HG02759 (cell line): ENCODE measurements at regions not wholly inside any gene's neighbourhood (a gene's known extent, or its start where the extent isn't known, plus 50 kb on each side); places are given as distances from the start of the nearest gene placed in this dataset.

Experiments used
- ATAC-seq: cut with Tn5 transposase; IDR thresholded peaks from one replicate; pipeline ENCODE4 v1.9.1; 2021; ENCODE audit warnings: mild to moderate bottlenecking, moderate library complexity; ENCODE audit not compliant: unreplicated experiment

DNA sequence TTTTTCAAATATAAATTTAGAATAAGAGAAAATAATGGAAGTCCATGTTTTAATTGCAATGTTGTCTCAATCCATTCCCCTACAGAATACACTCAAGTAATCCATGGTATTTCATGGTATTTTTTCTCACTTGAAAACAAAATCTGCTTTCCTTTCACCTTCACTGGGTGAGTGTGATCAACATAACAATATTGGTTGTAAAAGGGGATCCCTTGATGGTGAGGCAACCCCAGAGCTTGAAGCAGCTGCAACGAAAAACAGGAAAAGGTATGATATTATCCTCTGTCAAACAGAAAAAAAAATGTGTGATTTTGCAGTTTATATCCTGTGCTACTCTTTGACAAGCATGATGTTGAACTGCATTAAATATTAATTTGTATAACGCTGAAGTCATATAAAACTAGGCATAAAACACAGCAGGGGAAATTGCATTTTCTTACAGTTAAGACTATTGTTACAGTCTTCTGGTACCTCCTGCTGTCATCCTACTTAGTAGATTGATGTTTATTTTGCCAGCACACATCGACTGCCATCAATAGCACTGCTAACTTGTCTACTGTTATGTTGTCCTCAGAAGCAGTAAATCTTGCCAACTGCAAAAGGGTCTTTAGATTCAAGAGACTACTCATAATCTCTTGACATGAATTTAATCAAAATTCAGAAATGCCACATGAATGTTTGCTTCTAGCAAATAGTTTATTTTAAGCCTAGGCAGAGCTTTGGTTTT is 373.1 kb upstream of the MIR17HG start:
- ATAC-seq: no peak

GRCh38 chr13:90979059-90979458 is 368.4 kb upstream of the MIR17HG start:
- no peak for ATAC-seq

DNA sequence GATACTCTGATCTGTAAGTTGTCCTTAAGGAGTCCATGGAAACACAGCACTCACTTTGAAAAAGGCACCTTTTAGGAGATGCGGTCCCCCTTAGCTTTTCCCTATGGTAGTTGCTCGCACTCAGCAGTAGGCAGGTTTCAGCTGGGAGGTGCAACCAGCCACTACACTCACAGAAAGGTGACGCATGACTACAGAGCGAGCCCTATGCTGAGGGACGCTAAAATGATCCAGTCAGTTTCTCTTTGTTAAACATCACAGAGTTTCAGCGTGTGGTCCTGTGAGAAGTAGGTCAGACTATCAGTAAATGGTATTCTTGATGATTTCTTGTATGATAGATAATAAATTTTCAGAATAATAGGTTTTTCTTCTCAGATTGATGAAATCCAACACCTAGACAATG is 362.7 kb upstream of the MIR17HG start:
- no peak for ATAC-seq

DNA sequence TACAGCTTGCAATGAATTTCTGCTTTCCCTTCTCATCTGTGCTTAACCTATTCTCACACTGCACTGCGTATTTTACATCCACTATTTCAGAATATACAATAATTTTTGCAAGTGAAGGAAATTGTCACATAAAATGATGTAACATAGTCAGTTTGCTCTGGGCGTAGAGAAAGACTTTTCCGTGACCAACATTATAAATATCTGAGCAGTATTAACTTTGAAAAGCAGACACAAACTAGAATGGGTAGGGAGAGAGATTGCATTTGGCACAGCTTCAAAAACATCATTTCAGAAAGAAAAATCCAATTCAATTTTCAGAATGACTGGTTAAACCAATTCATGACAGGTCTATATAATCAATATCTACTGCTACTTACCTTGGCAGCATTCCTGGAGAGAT is 352.5 kb upstream of the MIR17HG start:
- no peak for ATAC-seq

DNA sequence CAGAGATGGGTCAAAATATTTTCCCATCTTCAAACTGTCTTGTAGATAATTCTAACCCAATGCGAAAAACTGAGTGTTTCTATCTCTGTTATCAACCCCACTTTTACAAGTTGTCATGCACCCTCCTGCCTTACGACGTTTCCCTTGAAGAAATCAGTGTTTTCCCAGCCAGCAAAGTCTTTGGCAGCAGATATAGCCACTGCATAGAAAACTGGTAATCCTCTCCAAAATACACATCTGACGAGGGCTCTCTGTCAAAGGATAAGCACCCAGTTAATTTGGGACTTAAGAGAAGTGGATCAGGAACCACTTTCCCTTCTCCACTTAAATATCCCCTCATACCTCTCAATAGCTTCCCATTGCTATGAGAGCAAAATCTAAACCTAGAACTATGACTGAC is 351.9 kb upstream of the MIR17HG start:
- ATAC-seq: no peak

DNA sequence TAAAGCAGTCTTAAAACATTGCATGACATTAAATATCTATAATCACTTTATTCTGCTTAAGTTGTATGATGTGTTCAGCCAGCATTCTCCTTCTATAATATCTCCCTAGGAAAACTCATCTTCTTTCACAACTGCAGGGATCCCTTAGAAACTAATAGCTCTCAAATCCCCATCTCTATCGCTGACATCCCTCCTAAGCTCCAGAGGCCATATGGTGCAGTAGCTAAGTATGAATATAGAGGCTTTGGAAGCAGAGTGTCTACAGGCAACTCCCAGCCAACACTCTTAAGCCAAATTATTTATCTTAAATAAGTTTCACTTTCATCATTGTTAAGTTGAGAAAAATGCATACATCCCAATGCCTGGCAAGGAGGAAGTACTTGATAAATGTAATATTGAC is 349.5 kb upstream of the MIR17HG start:
- no peak for ATAC-seq

GRCh38 chr13:90999401-90999800 is 348.1 kb upstream of the MIR17HG start:
- no peak for ATAC-seq

DNA sequence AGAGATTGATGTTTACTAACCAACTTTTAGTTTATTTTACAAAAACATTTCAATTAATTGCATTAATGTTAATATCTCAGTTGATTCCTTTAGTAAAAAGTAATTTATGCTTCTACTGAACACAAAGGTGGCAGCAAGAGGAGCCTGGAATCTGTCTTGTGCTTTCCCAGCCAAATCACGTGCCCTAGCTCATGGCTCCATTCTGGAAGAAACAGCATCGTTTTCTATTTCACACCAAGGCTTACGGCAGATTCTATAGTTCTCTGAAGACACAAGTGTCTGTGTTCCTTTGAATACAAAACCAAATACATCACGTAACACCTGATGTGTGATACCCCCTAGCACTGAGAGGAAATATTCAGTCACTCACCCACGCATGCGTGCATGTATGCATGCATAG is 346.1 kb upstream of the MIR17HG start:
- no peak for ATAC-seq

DNA sequence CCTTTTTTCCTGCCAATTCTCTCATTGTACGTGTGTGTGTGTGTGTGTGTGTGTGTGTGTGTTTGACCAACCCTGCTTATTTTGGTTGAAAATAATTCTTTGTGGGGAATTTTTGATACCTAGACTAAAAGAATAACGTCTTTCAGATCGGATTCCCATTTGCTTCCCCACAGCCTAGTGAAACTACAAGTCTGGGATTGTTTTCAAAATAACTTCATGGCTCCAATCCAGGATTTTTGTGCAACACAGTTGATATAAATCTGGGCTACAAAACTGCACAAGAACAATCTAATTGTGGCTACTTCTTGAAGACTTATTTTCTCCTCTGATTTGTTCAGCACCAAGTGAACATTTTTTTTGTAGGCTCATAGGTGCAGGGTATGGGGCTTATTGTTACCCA is 332.8 kb upstream of the MIR17HG start:
- ATAC-seq: no peak

DNA sequence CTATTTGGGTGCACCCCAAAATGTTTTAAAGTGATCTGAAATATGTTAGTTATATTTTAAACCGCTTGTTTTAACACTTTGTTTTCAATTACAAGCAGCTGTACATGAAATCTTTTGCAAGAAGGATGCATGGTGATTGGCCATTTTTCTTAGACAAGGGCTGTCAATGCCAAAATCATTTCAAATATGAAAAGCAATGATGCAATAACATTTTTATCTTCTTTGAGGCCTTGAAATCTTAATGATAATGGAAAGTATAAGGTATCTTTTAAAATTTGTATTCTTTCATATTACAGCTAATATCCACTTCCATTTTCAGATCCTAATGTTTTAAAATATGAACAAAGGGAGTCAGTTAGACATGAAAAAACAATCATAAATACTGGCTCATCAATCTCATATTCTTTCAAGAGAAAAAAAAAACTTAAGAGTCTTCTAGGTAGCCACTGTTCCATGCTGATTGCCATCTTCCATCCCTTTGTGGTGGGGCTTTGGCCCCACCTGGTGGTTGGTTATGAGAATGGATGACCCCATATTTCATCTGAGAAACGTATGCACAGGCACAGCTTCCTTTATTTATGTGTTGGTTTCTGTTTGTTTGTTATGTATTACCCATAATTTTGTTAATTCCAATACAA is 330.3 kb upstream of the MIR17HG start:
- peak; percentile 99 for ATAC-seq

DNA sequence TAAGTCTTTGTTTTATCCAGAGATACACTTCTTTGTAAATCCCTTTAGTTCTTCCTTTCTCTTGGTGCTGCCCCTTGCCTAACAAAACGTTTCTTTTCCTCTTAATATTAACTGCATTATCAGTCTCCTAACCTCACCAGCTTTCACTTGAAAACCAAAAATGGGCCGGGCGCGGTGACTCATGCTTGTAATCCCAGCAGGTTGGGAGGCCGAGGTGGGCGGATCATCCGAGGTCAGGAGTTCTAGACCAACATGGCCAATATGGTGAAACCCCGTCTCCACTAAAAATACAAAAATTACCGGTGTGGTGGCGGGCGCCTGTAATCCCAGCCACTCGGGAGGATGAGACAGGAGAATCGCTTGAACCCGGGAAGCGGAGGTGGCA is 329.8 kb upstream of the MIR17HG start:
- peak; percentile 30 for ATAC-seq

- no peak for ATAC-seq
Measured at GRCh38 chr13:91020461-91021034, 326.9 kb upstream of the MIR17HG start.

DNA sequence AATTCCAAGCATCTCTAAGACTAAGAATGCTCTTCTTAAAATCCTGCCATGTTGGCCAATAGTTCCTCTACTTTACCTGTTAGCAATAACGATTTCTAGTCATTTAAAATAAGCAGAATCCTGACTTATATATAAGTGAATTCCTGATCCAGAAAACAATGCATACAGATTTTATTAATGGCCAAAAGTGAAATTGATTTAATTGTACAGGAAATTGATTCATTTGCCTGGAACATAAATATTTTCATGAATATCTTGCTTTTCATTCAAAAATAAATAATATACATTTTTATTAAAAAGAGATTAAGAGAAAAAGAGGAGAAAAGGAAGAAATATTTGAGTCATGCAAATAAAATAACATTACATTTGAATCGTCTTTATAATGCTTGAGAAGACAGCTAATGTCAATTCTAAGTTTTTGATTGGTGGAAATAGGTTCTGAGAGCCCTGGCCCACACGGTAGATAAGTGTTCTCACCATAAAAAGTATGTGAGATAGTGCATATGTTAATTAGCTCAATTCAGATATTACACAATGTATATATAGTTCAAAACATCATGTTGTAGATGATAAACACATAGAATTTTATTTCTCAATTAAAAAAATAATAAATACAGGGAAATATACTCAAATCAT is 323.2 kb upstream of the MIR17HG start:
- ATAC-seq: no peak

- ATAC-seq: no peak
Measured at GRCh38 chr13:91025442-91025841, 322.0 kb upstream of the MIR17HG start.

DNA sequence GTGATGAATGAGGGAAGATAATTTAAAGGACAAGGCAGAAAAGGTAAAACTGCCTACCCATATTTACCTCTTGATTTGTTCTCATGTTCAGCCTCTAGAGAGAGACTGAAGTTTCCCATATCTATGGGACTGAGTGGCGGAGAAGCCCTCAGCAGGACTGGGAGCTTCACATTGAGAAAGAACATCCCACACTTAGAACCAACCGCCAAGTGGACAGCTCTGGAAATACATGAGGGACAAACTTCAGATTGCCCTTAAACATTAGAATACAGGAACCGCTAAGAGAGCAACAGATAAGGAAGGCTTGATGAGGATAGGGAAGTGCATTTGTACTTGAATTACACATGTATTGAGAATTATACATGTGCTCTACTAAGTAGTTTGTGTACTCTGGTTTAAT is 316.0 kb upstream of the MIR17HG start:
- ATAC-seq: no peak

DNA sequence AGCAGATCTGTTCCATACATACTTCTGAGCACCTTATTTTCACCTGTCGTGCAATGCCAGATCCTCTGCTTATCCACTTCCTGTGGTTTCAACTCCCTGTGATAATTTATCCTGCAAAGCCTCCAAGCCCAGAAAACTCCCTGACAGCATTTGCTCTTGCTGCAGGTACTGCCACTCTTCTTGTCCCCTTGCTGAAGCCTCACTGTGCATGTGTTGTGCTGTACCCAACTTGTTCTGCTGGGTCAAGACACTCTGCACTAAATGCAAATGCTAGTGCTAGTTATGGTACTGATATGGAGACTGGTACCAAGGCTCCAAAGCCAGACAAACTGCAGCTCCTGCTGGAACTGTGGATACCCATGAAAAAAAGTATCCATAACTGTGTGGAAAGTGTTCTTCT is 315.4 kb upstream of the MIR17HG start:
- no peak for ATAC-seq

GRCh38 chr13:91036886-91037285 is 310.6 kb upstream of the MIR17HG start:
- no peak for ATAC-seq

DNA sequence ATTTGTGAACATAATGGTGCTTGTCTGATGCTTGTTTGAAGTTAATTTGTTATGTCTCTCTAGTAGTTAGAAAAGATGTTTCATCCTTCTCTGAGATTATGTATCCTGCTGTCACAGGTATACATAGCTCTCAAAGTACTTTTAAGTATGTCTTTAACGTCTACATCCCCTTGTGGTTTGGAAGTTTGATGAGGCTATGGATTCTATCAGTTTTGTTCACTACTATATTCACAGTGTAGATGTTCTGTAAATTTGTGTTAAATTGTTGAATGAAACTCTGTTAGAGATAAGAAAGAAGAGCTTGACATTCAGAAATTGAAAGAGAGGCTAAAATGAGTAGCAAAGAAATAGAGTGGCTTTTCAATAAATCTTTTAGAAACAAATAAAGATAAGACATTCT is 304.6 kb upstream of the MIR17HG start:
- ATAC-seq: no peak

- ATAC-seq: peak; percentile 49
Measured at GRCh38 chr13:91045351-91046034, 302.0 kb upstream of the MIR17HG start.

GRCh38 chr13:91046715-91047327 is 300.7 kb upstream of the MIR17HG start:
- ATAC-seq: no peak

GRCh38 chr13:91050970-91051369 is 296.5 kb upstream of the MIR17HG start:
- ATAC-seq: no peak
